ENCODE measurements at regions not wholly inside any gene's neighbourhood (a gene's known extent, or its start where the extent isn't known, plus 50 kb on each side); places are given as distances from the start of the nearest gene placed in this dataset.

DNA sequence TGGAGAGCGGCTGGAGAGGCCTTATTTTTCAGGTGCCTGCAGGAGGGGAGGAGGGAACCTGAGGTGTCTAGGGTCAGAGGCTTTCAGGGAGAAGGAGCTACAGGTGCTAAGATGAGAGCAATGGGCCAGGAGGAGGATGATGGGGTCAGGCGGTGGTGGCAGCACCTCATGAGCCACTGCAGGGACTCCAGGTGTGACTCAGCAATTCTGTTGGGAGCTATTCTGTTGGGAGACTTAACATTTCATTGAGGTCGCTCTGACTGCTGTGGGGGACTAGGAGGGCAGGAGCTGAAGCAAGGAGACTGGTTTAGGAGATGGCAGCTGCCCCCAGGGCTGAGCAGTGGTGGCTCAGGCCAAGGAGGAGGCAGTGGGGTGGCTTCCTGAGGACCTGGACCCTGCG, 65.0 kb downstream of the CLDN34 start:
- TF ChIP-seq FOXP2 (optimal IDR thresholded peaks at IDR 0.05; ENCODE audit: control extremely low read depth, extremely low read length, insufficient read depth) (no peak), EZH2 (IDR thresholded peaks at IDR 0.05) (no peak), POLR2AphosphoS5 (IDR thresholded peaks at IDR 0.05; ENCODE audit: borderline replicate concordance, low read depth, low read length) (no peak)
- Histone ChIP-seq H3K4me3 (no peak overlapping the region), H3K9me3 (ENCODE audit: low read depth, low read length) (no peaks in the 10 kb centered on the region), H3K27ac (no peak overlapping the region), H3K36me3 (ENCODE audit: insufficient read depth, low read length) (no peaks in the 10 kb centered on the region), H3K9ac (ENCODE audit: insufficient read length) (no peak overlapping the region)
- DNase-seq (ENCODE audit: low read depth, low spot score), result no peak

DNA sequence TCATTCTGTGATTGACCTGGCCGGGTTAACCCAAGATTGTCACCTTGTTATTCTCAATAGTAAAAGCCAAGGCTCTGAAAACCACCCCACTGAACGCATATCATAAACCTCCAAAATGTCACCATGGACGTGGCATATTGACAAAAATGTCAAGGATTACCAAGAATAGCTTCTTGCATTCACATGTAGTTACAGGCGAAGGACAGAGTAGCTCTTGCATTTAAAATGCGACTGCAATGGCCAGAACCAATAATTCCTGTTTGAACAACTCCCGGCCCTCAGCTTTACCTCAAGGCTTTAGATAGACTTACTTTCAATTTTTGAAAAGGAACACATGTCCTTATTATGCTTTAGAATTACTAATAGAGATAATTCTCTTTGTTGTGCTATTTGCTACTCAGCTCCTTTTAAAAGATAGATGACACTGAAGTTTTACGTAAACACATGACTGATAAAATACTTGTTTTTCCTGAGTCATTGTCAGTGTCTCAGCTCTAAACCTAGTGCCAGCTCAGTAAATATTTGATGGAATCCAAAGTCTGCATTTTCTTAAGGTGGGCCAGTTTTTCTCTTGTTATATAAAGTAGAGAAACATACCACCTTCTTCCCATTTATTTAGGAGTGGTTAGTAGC, 66.3 kb downstream of the CLDN34 start:
- Histone ChIP-seq H3K9ac (ENCODE audit: insufficient read length) (no peak overlapping the region), H3K9me3 (ENCODE audit: low read depth, low read length) (no peaks in the 10 kb centered on the region), H3K27ac (no peak overlapping the region), H3K36me3 (ENCODE audit: insufficient read depth, low read length) (no peaks in the 10 kb centered on the region), H3K4me3 (no peak overlapping the region)
- TF ChIP-seq FOXP2 (optimal IDR thresholded peaks at IDR 0.05; ENCODE audit: control extremely low read depth, extremely low read length, insufficient read depth), result no peak
- DNase-seq (ENCODE audit: low read depth, low spot score), result no peak

DNA sequence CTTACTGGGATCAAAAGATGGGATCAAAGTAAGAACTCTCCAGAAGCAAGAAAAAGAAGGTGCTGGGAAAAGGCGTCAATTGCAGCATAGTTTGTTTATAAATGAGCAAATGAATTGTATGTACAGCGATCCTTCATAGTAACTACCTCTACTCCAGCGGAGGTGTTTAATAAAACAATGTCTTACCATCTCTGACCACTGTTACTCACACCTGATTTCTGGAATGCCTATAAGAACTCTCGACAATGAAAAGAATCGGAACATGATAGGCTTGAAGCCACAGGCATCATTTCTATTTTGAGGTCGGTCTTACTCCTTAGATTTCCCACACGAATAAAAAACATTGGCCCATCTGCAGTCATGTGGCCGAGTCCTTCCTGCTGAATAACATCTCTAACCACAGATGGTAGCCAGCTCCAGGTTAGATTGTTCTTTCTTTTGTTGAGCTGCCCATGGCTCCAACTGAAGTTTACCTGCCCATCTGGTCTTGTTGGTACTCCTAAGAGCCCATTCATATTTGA, 67.6 kb downstream of the CLDN34 start:
- no peaks in the 10 kb centered on the region for H3K36me3 ChIP-seq (ENCODE audit: insufficient read depth, low read length)

DNA sequence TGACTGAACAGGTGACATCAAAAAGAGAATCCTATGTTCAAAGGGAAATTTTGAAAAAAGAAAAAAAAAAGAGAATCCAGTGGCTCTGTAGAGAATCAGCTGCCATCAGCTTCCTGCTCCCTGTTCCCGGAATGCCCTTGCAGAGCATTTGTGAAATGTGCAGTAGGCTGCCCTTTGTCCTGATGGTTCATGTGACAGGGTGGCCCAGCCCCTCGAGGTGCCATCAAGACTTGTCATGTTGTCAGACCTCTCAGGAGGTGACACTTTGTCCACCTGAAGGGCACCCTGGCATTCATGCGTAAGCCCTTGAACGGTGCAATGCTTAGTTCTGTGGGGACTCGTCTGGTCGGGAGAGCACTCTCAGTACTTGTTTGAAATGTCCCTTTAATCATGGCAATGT, 71.4 kb downstream of the CLDN34 start:
- Histone ChIP-seq H3K9me3 (ENCODE audit: low read depth, low read length) (no peaks in the 10 kb centered on the region), H3K9ac (ENCODE audit: insufficient read length) (no peak overlapping the region), H3K27ac (no peak overlapping the region), H3K36me3 (ENCODE audit: insufficient read depth, low read length) (no peaks in the 10 kb centered on the region), H3K4me3 (no peak overlapping the region)
- TF ChIP-seq POLR2AphosphoS5 (IDR thresholded peaks at IDR 0.05; ENCODE audit: borderline replicate concordance, low read depth, low read length), result no peak
- TF ChIP-seq EZH2 (IDR thresholded peaks at IDR 0.05), result no peak
- TF ChIP-seq FOXP2 (optimal IDR thresholded peaks at IDR 0.05; ENCODE audit: control extremely low read depth, extremely low read length, insufficient read depth), result no peak
- DNase-seq (ENCODE audit: low read depth, low spot score), result no peak

More for the DNA sequence above, 67.6 kb downstream of the CLDN34 start:
- Histone ChIP-seq H3K27ac (no peak overlapping the region), H3K9me3 (ENCODE audit: low read depth, low read length) (no peaks in the 10 kb centered on the region), H3K4me3 (no peak overlapping the region), H3K9ac (ENCODE audit: insufficient read length) (no peak overlapping the region)
- TF ChIP-seq POLR2AphosphoS5 (IDR thresholded peaks at IDR 0.05; ENCODE audit: borderline replicate concordance, low read depth, low read length), result no peak
- no peak for TF ChIP-seq EZH2 (IDR thresholded peaks at IDR 0.05)
- TF ChIP-seq FOXP2 (optimal IDR thresholded peaks at IDR 0.05; ENCODE audit: control extremely low read depth, extremely low read length, insufficient read depth), result no peak
- no peak for DNase-seq (ENCODE audit: low read depth, low spot score)

DNA sequence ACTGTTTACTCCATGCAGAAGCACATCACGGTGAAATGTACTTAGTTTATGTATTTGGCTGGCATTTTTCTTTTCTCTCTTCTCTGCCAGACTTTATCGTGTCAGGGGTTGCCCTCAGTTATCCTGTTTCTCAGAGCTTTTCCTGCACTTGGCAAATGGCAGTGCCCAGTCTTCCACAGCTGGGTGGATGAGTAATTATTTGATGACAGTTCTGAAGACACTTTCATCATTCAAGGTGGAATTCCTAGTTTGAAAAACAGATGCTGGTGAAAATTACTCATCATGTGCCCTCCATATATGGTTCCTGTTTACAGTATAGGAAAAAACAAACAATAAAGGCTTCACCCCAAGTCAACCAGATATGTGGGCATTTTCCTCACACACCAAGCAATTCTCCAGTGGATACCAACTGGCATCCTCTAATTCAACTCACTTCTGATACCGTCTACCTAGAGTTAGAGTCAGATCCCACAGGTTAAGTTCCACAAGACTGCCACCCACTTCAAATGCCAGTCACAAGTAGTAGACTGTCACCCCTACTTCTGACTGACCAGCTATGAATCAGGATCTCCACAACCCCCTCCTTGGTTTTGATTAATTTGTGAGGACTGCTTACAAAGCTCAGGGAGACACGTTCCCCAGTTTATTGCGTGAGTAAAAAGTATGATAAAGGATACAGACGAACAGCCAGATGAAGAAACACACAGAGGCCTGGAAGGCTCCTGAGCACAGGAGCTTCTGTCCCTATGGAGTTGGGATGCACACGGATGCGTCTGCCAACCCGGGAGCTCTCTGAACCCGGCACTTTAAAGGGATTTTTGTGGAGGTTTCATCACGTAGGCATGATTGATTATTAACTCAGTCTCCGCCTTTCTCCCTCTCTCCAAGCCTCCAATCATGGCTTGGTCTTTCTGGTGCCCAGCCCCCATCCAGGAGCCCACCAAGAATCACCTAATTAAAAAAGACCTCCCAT, 72.9 kb downstream of the CLDN34 start:
- DNase-seq (ENCODE audit: low read depth, low spot score), result no peak
- no peak overlapping the region for H3K9ac ChIP-seq (ENCODE audit: insufficient read length)
- no peak for TF ChIP-seq POLR2AphosphoS5 (IDR thresholded peaks at IDR 0.05; ENCODE audit: borderline replicate concordance, low read depth, low read length)
- TF ChIP-seq FOXP2 (optimal IDR thresholded peaks at IDR 0.05; ENCODE audit: control extremely low read depth, extremely low read length, insufficient read depth), result no peak
- no peak for TF ChIP-seq EZH2 (IDR thresholded peaks at IDR 0.05)
- H3K9me3 ChIP-seq (ENCODE audit: low read depth, low read length), result no peaks in the 10 kb centered on the region
- H3K36me3 ChIP-seq (ENCODE audit: insufficient read depth, low read length), result no peaks in the 10 kb centered on the region
- no peak overlapping the region for H3K4me3 ChIP-seq
- no peak overlapping the region for H3K27ac ChIP-seq

DNA sequence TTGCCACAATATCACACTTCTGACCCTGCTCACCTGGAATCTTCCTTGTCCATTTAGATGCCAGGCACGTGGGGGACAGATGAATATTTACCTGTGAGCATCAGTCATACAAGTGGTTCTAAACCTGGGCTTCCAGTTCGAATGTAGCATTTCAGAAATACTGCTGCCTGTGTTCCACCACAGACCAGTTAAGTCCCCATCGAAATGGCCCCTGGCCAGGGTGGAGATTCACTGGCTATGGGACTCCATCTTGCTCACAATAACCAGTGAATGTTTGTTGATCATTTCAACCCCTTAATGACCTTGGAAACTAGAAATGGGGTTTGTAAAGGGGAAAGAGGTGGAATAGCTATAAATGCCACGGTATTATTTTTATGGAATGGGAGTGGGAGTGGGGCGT, 73.8 kb downstream of the CLDN34 start:
- Histone ChIP-seq H3K9me3 (ENCODE audit: low read depth, low read length) (no peaks in the 10 kb centered on the region), H3K9ac (ENCODE audit: insufficient read length) (no peak overlapping the region), H3K4me3 (no peak overlapping the region), H3K27ac (no peak overlapping the region), H3K36me3 (ENCODE audit: insufficient read depth, low read length) (no peaks in the 10 kb centered on the region)
- TF ChIP-seq POLR2AphosphoS5 (IDR thresholded peaks at IDR 0.05; ENCODE audit: borderline replicate concordance, low read depth, low read length) (no peak), FOXP2 (optimal IDR thresholded peaks at IDR 0.05; ENCODE audit: control extremely low read depth, extremely low read length, insufficient read depth) (no peak), EZH2 (IDR thresholded peaks at IDR 0.05) (no peak)
- no peak for DNase-seq (ENCODE audit: low read depth, low spot score)

DNA sequence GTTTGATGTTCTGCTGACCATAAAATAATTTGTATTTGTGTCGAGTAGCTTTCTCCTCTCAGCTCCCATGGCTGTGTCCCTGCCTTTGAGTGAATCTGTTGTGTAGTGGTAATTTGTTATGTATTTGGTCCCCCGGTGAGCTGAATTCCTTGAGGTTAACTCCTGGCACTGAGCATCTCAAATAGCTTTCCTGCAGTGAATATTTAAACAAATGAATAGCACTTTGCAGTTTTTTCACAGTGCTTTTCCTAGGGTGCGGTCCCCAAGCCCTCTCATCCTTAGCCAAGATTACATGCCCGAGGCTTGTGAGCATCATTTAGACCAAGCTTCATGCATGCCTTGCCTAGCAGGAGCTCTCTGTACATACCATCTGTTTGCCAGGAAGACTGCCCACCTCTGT, 74.2 kb downstream of the CLDN34 start:
- TF ChIP-seq EZH2 (IDR thresholded peaks at IDR 0.05), result no peak
- no peak for TF ChIP-seq POLR2AphosphoS5 (IDR thresholded peaks at IDR 0.05; ENCODE audit: borderline replicate concordance, low read depth, low read length)
- no peak overlapping the region for H3K27ac ChIP-seq
- H3K9me3 ChIP-seq (ENCODE audit: low read depth, low read length), result no peaks in the 10 kb centered on the region
- H3K9ac ChIP-seq (ENCODE audit: insufficient read length), result no peak overlapping the region
- no peak for DNase-seq (ENCODE audit: low read depth, low spot score)
- no peak overlapping the region for H3K4me3 ChIP-seq
- no peaks in the 10 kb centered on the region for H3K36me3 ChIP-seq (ENCODE audit: insufficient read depth, low read length)

DNA sequence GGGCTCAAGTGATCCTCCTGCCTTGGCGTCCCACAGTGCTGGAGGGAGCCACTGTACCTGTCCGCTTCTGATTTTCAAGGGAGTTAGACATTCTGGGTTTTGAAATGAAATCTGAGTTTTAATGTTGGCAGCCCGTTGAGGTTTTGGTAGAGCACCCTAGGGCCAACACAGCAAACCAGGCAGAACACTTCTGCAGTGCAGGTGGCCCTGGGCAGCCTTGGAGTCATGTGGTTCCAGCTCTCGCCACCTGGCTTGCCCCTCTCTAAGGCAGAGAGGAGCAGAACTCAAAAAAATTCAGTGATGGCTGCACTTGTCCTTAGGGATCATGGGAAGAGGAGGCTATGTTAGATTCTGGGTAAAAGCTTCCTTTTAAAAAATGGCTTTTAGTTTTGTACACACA, 74.9 kb downstream of the CLDN34 start:
- H3K27ac ChIP-seq, result no peak overlapping the region
- no peaks in the 10 kb centered on the region for H3K36me3 ChIP-seq (ENCODE audit: insufficient read depth, low read length)
- no peaks in the 10 kb centered on the region for H3K9me3 ChIP-seq (ENCODE audit: low read depth, low read length)
- H3K4me3 ChIP-seq, result no peak overlapping the region
- H3K9ac ChIP-seq (ENCODE audit: insufficient read length), result no peak overlapping the region
- no peak for TF ChIP-seq POLR2AphosphoS5 (IDR thresholded peaks at IDR 0.05; ENCODE audit: borderline replicate concordance, low read depth, low read length)
- TF ChIP-seq EZH2 (IDR thresholded peaks at IDR 0.05), result no peak
- no peak for TF ChIP-seq FOXP2 (optimal IDR thresholded peaks at IDR 0.05; ENCODE audit: control extremely low read depth, extremely low read length, insufficient read depth)
- no peak for DNase-seq (ENCODE audit: low read depth, low spot score)

All from SK-N-MC (cell line).